Natural killer cell (primary cell): ENCODE measurements at regions not wholly inside any gene's neighbourhood (a gene's known extent, or its start where the extent isn't known, plus 50 kb on each side); places are given as distances from the start of the nearest gene placed in this dataset.

ENCODE experiments used
- ATAC-seq, 3 donors: fragments of 150-1000 bp in 2 of 3; fragments of 200-7000 bp in 1 of 3; cut with Tn5 transposase; 1 replicate in 1 of 3; 2 replicates in 2 of 3; pipeline ENCODE4 v1.10.0; 2021; ENCODE audit warnings: mild to moderate bottlenecking in 2 of 3, moderate library complexity in 2 of 3
- DNase-seq, 2 donors: peaks; one replicate each; pipeline versions ENCODE4 v3.0.0 to v3.0.0-alpha.2; 2013 to 2021; ENCODE audit warnings: mixed read lengths in 1 of 2
- H3K27ac ChIP-seq: one replicate; pipeline ENCODE4 v1.5.1; 2013; ENCODE audit warnings: mild to moderate bottlenecking, low read length
- H3K27me3 ChIP-seq: one replicate; pipeline ENCODE4 v1.6.1; 2013; ENCODE audit warnings: low read length; ENCODE audit not compliant: control insufficient read depth, insufficient read depth
- H3K36me3 ChIP-seq: one replicate; pipeline ENCODE4 v1.6.1; 2013; ENCODE audit warnings: low read length; ENCODE audit not compliant: control insufficient read depth, insufficient read depth
- H3K4me1 ChIP-seq: one replicate; pipeline ENCODE4 v1.6.1; 2013; ENCODE audit warnings: low read length; ENCODE audit not compliant: control insufficient read depth, insufficient read depth
- H3K4me3 ChIP-seq: one replicate; pipeline ENCODE4 v1.5.1; 2013; ENCODE audit warnings: low read length
- H3K9me3 ChIP-seq: one replicate; pipeline ENCODE4 v1.6.1; 2013; ENCODE audit warnings: low read length; ENCODE audit not compliant: control insufficient read depth, insufficient read depth
- H3K27ac Mint-ChIP-seq, 2 donors: one replicate each; pipeline ENCODE4 v1.8.0; 2022; ENCODE audit warnings: mild to moderate bottlenecking in 2 of 2, mixed read lengths in 2 of 2, moderate library complexity in 1 of 2
- H3K27me3 Mint-ChIP-seq, 2 donors: one replicate each; pipeline ENCODE4 v1.8.0; 2022; ENCODE audit warnings: low read depth in 2 of 2, mixed read lengths in 2 of 2
- H3K36me3 Mint-ChIP-seq: one replicate; pipeline ENCODE4 v1.8.0; 2022; ENCODE audit warnings: mixed read lengths
- H3K4me1 Mint-ChIP-seq, 2 donors: one replicate each; pipeline ENCODE4 v1.8.0; 2022; ENCODE audit warnings: mixed read lengths in 2 of 2
- H3K4me3 Mint-ChIP-seq: one replicate; pipeline ENCODE4 v1.8.0; 2022; ENCODE audit warnings: mild to moderate bottlenecking, moderate library complexity, mixed read lengths
- H3K9me3 Mint-ChIP-seq, 2 donors: one replicate each; pipeline ENCODE4 v1.8.0; 2022; ENCODE audit warnings: mixed read lengths in 2 of 2
- WGBS: methylation state at CpG from one replicate; pipeline ENCODE4 v1.1.7; 2013; ENCODE audit warnings: missing lambda C conversion rate; ENCODE audit not compliant: insufficient coverage; 5-methylcytosine and 5-hydroxymethylcytosine counted together
- intact Hi-C: fragments of 100-400 bp; cut with micrococcal nuclease; formaldehyde crosslinking; loops from one replicate; pipeline ENCODE4 v1.14.2; 2022
- TF ChIP-seq, protein P1 (sequence below): fragments of 200-600 bp; IDR thresholded peaks from one replicate; pipeline ENCODE4 v1.8.0; 2022; ENCODE audit warnings: antibody characterized with exemption

DNA sequence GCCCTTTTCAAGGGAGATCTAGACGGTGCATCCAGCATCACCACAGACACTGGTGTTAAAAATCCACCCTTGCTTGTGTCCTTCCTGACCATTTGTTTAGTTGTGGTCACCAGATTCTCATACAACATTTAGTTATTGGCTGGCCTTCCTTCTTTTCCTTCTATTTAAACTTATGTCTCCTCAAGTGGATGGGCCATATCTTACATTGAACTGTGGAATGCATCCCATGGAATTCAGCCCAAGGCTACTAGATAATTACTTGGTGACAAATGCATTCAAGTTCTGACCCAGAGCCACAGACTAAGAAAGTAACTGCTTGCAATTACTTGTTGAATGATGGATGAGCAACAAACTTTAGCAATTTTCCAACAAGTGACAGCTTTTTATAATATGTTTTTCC is 198.9 kb upstream of the SSTR4 start:
- H3K27me3 Mint-ChIP-seq, result peaks cover 3 to 8% of the 10 kb centered on the region in 2 donors
- H3K4me1 Mint-ChIP-seq, result no peaks in the 10 kb centered on the region
- H3K27me3 ChIP-seq, result no peaks in the 10 kb centered on the region
- H3K4me3 Mint-ChIP-seq, result no peak overlapping the region
- 77% methylated on average over 1 of the region's 1 CpG for WGBS
- no peak overlapping the region for H3K27ac ChIP-seq
- H3K4me3 ChIP-seq, result no peak overlapping the region
- no peaks in the 10 kb centered on the region for H3K4me1 ChIP-seq
- intact Hi-C loops, result no loop called here
- no peaks in the 10 kb centered on the region for H3K36me3 ChIP-seq
- H3K36me3 Mint-ChIP-seq, result no peaks in the 10 kb centered on the region
- ATAC-seq (no peak), DNase-seq (no peak)
- H3K9me3 ChIP-seq, result no peaks in the 10 kb centered on the region
- TF ChIP-seq, protein P1, sequence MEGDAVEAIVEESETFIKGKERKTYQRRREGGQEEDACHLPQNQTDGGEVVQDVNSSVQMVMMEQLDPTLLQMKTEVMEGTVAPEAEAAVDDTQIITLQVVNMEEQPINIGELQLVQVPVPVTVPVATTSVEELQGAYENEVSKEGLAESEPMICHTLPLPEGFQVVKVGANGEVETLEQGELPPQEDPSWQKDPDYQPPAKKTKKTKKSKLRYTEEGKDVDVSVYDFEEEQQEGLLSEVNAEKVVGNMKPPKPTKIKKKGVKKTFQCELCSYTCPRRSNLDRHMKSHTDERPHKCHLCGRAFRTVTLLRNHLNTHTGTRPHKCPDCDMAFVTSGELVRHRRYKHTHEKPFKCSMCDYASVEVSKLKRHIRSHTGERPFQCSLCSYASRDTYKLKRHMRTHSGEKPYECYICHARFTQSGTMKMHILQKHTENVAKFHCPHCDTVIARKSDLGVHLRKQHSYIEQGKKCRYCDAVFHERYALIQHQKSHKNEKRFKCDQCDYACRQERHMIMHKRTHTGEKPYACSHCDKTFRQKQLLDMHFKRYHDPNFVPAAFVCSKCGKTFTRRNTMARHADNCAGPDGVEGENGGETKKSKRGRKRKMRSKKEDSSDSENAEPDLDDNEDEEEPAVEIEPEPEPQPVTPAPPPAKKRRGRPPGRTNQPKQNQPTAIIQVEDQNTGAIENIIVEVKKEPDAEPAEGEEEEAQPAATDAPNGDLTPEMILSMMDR, result no peak
- no peaks in the 10 kb centered on the region for H3K9me3 Mint-ChIP-seq
- no peak overlapping the region for H3K27ac Mint-ChIP-seq

DNA sequence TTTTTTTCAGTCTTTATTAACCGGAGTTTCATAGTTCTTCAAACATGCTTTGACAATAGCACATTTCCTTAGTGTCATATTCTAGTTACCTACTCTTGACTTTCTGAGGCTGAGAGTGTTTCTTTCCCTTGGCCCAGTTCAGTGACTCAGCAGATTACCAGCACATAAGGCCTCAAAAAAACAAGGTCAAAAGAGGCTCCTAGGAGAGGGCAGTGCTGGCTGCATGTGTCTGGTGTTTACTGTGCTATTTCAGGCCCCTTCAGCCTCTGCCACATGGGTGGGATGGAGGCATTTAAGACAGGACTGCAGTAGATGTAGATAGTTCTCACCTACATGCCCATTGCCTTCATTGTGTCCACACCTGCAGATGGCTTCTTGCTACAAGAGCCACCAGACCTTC is 198.2 kb upstream of the SSTR4 start:
- Mint-ChIP-seq H3K4me1 (no peaks in the 10 kb centered on the region), H3K27me3 (peaks cover under 1 to 3% of the 10 kb centered on the region in 2 donors), H3K4me3 (no peak overlapping the region), H3K27ac (no peak overlapping the region), H3K36me3 (no peaks in the 10 kb centered on the region), H3K9me3 (no peaks in the 10 kb centered on the region)
- Histone ChIP-seq H3K36me3 (no peaks in the 10 kb centered on the region), H3K27me3 (no peaks in the 10 kb centered on the region), H3K4me1 (no peaks in the 10 kb centered on the region), H3K4me3 (no peak overlapping the region), H3K27ac (no peak overlapping the region), H3K9me3 (no peaks in the 10 kb centered on the region)
- 0% methylated on average over 1 of the region's 1 CpG for WGBS
- intact Hi-C loops, result no loop called here
- ATAC-seq, result no peak
- TF ChIP-seq, protein P1, result no peak
- no peak for DNase-seq

DNA sequence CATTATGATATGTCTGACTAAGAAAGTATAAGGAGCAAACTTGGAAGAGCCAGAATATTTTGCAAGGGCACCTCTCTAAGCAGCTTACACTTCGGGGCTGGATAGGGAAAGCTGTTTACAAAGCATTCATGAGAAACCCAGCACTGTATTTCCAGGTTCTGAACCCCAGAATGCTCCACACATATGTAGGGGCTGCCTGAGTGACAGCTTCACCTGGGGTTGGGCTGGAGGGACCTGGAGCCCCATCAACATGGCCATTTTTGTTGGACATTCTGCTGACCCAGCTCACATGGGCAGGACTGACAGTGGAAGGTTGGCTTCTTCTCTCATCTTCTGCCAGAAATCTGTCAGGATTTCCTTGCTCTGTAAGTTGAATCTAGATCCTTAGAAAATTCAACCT is 197.1 kb upstream of the SSTR4 start:
- TF ChIP-seq, protein P1, result no peak
- WGBS, result 94% methylated on average over 1 of the region's 1 CpG
- H3K9me3 Mint-ChIP-seq, result no peaks in the 10 kb centered on the region

DNA sequence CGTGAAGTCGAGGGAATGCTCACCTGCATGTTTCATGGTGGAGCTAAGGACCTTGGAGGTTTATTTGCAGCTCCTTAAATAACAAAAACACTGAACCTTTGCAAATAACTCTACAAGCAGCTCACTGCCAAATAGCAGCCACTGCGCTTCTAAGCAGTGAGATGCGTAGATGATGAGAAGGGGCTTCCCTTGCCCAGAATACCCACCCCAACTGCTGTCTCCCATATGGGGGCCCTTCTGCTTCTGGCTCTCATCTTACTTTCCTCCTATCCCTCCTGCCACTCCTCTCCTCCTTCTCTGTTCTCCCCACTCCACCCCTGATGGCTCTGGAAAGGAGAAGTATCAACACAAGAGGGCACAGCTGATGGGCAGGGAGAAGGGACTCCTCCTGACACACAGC is 193.3 kb upstream of the SSTR4 start:
- DNase-seq (no peak), ATAC-seq (no peak)
- H3K27ac Mint-ChIP-seq, result no peak overlapping the region
- Histone ChIP-seq H3K27me3 (no peaks in the 10 kb centered on the region), H3K27ac (no peak overlapping the region), H3K36me3 (no peaks in the 10 kb centered on the region), H3K4me3 (no peak overlapping the region), H3K9me3 (no peaks in the 10 kb centered on the region), H3K4me1 (peaks cover 1% of the 10 kb centered on the region)
- H3K9me3 Mint-ChIP-seq, result no peaks in the 10 kb centered on the region
- H3K4me1 Mint-ChIP-seq, result peaks cover 0 to 4% of the 10 kb centered on the region in 2 donors
- H3K36me3 Mint-ChIP-seq, result no peaks in the 10 kb centered on the region
- intact Hi-C loops, result no loop called here
- H3K4me3 Mint-ChIP-seq, result no peak overlapping the region
- H3K27me3 Mint-ChIP-seq, result peaks cover 4 to 7% of the 10 kb centered on the region in 2 donors
- TF ChIP-seq, protein P1, result no peak
- WGBS, result 90% methylated on average over 4 of the region's 4 CpGs

More for the DNA sequence above, 197.1 kb upstream of the SSTR4 start:
- no peak overlapping the region for H3K4me3 ChIP-seq
- no peaks in the 10 kb centered on the region for H3K4me1 Mint-ChIP-seq
- H3K27me3 Mint-ChIP-seq, result peaks cover 0 to 7% of the 10 kb centered on the region in 2 donors
- H3K36me3 ChIP-seq, result no peaks in the 10 kb centered on the region
- H3K4me1 ChIP-seq, result no peaks in the 10 kb centered on the region
- intact Hi-C loops, result no loop called here
- no peak overlapping the region for H3K27ac Mint-ChIP-seq
- H3K36me3 Mint-ChIP-seq, result no peaks in the 10 kb centered on the region
- H3K27me3 ChIP-seq, result no peaks in the 10 kb centered on the region
- no peak overlapping the region for H3K4me3 Mint-ChIP-seq
- no peak overlapping the region for H3K27ac ChIP-seq
- H3K9me3 ChIP-seq, result no peaks in the 10 kb centered on the region
- no peak for ATAC-seq
- no peak for DNase-seq
